GM12875 (cell line): ENCODE measurements at regions not wholly inside any gene's neighbourhood (a gene's known extent, or its start where the extent isn't known, plus 50 kb on each side); places are given as distances from the start of the nearest gene placed in this dataset.

Experiments
- H3K4me3 ChIP-seq: one replicate; pipeline ENCODE4 v1.5.1; 2011; ENCODE audit warnings: low read depth, low read length, control low read depth
- TF ChIP-seq, protein P1 (sequence below): IDR thresholded peaks from 2 replicates; pipeline ENCODE4 v1.5.1; 2011; ENCODE audit warnings: low read depth, mild to moderate bottlenecking, control low read depth, inconsistent platforms, low read length, moderate library complexity, borderline replicate concordance; ENCODE audit not compliant: insufficient read depth

DNA sequence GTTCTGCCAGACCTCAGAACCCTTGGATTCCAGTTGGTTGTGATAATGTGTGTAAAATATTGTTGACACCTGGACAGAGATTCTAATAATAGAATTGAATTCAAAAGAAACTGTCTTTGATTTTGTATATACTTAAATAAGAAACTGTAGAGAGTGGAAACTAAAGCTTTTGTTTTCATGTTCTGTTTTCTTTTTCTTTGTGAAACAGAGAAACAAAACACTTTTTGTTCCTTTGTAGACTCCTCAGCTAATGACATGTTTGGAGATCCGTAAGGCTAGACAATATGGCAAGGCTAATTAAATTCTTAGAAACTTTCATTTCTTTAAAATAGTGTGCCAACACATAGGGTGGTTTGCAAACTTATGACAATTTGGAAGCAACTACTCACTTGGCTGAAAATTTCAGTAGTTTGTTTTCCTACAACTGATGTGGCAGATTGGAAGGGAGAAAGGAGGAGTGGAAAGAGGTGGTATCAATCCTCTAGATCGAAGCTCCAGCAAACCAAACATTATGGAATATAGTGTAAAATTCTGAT, 90.9 kb upstream of the FAT1 start:
- TF ChIP-seq, protein P1, sequence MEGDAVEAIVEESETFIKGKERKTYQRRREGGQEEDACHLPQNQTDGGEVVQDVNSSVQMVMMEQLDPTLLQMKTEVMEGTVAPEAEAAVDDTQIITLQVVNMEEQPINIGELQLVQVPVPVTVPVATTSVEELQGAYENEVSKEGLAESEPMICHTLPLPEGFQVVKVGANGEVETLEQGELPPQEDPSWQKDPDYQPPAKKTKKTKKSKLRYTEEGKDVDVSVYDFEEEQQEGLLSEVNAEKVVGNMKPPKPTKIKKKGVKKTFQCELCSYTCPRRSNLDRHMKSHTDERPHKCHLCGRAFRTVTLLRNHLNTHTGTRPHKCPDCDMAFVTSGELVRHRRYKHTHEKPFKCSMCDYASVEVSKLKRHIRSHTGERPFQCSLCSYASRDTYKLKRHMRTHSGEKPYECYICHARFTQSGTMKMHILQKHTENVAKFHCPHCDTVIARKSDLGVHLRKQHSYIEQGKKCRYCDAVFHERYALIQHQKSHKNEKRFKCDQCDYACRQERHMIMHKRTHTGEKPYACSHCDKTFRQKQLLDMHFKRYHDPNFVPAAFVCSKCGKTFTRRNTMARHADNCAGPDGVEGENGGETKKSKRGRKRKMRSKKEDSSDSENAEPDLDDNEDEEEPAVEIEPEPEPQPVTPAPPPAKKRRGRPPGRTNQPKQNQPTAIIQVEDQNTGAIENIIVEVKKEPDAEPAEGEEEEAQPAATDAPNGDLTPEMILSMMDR, result no peak
- no peak overlapping the region for H3K4me3 ChIP-seq

DNA sequence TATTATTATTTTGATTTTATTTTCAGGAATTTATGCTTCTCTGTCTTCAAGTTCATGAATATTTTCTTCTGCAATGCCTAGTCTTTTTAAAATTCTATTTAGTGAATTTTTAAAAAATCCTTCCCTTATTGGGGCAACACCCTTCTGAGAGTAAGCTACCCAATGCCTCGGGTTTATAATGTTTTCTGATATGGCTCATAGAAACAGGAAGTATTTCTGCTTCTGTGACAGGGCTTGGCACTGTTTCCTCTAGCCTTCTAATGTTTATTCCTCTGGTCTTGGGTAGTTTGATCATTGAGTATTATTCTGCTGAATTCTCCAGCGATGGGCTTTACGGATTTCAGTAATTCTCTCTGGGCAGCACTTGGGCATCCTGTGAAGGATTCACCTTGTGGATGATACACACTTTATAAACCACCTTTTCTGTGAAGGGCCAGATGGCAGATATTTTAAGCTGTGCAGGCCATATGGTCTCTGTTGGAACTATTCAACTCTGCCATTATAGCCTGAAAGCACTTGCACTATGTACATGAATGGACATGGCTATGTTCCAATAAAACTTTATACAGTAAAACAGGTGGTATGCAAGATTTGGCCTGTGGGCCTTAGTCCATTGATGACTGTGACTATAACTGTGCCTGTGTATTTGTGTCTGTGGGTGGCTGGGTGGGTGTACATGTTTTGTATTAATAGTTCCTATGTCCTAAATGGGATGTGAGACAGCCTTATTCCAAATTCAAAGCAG, 95.9 kb upstream of the FAT1 start:
- TF ChIP-seq, protein P1, result no peak
- no peak overlapping the region for H3K4me3 ChIP-seq

DNA sequence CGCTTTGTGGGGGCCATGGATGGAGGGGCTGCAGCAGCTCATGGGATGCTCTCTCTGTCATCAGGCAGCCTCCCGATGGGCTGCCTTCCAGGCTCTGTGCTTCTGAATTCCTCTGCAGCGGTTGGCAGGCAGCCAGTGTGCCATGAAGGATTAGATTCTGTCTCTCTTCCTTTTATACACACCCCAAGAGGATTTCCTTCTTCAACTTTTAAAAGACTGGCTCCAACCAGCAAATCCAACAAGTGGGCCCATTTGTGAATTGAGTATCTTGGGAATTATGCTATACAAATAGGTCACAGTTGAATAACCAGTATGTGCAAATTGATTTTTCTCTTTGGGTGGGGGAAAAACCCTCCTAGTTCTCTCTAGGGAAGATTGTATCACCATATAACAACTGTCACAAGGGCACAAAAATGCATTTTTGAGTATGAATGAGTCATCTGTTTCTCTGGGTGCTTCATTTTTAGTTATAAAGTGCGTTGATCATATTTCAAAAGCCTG, 96.8 kb upstream of the FAT1 start:
- TF ChIP-seq, protein P1, result no peak
- no peak overlapping the region for H3K4me3 ChIP-seq

DNA sequence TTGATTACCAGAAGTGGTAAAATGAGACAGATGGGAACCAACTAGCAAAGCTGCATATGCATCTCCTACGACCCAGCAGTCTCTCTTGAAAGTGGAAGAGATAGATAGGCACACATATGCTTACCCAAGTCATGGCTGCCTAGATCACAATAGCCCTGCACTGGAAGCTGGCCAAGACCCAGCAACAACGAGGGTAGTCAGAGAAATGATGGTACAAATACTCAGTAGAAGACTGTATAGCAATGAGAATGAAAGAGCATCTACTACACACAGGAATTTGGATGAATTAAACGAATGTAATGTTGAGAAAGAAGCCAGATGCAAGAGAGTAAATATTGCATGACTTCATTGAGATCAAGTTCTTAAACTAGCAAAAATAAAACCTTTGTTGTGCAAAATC, 100.3 kb upstream of the FAT1 start:
- no peak overlapping the region for H3K4me3 ChIP-seq
- TF ChIP-seq, protein P1, result no peak

DNA sequence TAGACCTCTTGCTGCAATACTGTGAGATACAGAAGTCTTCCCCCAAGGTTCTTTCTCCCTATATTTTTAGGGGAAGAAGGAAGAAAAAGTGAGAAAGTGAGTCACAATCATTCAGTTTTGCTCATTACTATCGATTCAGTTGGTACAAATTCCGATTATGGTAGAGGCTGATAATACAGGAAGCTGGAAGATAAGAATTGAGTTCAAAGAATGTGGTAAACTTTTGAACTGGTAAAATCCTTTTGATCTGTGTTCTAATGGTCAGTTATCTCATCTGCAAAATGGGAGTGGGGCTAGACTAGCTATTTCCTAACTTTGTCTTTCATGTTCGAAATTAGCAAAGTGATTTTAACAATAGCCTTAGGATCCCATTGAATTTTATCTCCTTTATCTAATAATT, 101.4 kb upstream of the FAT1 start:
- H3K4me3 ChIP-seq, result no peak overlapping the region
- TF ChIP-seq, protein P1, result no peak

DNA sequence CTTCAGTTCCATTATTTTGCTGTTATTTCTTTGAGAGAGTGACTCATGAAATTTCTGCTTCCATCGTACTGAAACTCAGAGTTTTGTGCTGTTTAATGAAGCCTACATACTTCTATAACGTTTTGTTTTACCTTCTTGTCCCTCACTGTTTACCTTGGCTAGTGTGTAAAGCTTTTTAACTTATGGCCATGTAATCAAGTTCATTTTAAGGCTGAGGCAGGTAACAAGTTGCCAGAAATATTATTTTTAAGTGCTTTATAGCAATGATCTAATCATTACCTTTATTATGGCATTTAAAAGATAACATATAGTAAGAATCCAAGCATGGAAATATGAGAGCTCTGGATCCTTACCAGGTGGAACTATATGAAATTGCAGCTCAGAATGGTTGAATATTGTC, 102.3 kb upstream of the FAT1 start:
- TF ChIP-seq, protein P1, result no peak
- no peak overlapping the region for H3K4me3 ChIP-seq

DNA sequence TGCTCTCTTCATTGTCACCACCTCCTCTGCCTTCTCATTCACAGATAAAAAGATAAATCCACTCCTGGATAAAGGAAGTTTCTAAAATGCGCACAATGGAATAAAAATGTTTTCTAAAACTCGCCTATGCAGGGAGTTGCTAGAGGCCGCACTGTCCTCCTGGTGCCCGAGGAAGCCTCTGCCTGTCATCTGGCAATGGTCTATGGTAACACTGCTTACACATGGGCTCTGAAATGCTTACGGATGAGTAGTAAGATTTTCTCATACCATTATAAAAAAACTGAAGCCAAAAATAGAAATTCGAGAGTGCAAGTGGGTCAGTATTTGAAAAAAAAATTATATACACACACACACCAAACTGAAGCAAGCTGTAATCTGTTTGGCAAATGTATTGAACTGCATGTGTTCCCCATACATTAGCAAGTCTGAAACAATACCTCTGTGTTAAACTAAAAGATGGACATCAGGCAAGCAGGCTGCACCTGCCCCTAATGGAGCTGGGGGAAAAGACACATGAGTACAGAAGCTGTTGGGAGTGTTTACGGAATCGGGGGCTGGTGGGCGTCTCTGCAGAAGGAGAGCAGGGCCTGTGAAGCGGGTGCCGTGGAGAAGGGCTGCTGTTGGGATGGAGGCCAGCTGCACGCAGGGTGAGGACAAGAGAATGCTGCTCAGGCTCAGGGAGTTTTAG, 103.3 kb upstream of the FAT1 start:
- H3K4me3 ChIP-seq, result no peak overlapping the region
- TF ChIP-seq, protein P1, result no peak
